A549 (cell line): ENCODE measurements at regions not wholly inside any gene's neighbourhood (a gene's known extent, or its start where the extent isn't known, plus 50 kb on each side); places are given as distances from the start of the nearest gene placed in this dataset.

Experiments
- CHD2 ChIP-seq: fragments of 150-350 bp; IDR thresholded peaks from 2 replicates; pipeline ENCODE4 v1.6.1; 2014; ENCODE audit warnings: low read length; ENCODE audit not compliant: partially characterized antibody
- CTCF ChIP-seq: fragments of >200 bp; sonication (Bioruptor Twin); formaldehyde crosslinking; IDR thresholded peaks from 3 replicates; pipeline ENCODE4 v1.5.1; 2016
- MAX ChIP-seq: IDR thresholded peaks from 2 replicates; pipeline ENCODE4 v1.6.1; 2012
- MAZ ChIP-seq: fragments of 150-350 bp; IDR thresholded peaks from 2 replicates; pipeline ENCODE4 v1.6.1; 2014; ENCODE audit warnings: antibody characterized with exemption, low read depth, low read length, borderline replicate concordance
- REST ChIP-seq: fragments of 200-600 bp; sonication (generic); IDR thresholded peaks from 2 replicates; pipeline ENCODE4 v1.6.1; 2016; ENCODE audit warnings: antibody characterized with exemption, mild to moderate bottlenecking, moderate library complexity
- USF2 ChIP-seq: fragments of 450-650 bp; IDR thresholded peaks from 2 replicates; pipeline ENCODE4 v1.6.1; 2014; ENCODE audit warnings: antibody characterized with exemption

GRCh38 chr14:87081004-87081403 lies 912.0 kb downstream of the GALC start:
- TF ChIP-seq MAX (no peak), MAZ (no peak), CTCF (no peak), CHD2 (no peak), REST (no peak), USF2 (no peak)
